GM12872 (cell line): ENCODE measurements at regions not wholly inside any gene's neighbourhood (a gene's known extent, or its start where the extent isn't known, plus 50 kb on each side); places are given as distances from the start of the nearest gene placed in this dataset.

Source experiments
- TF ChIP-seq, protein P1 (sequence below): IDR thresholded peaks from 3 replicates; pipeline ENCODE4 v1.5.1; 2011; ENCODE audit warnings: low read depth, mild to moderate bottlenecking, low read length, moderate library complexity; ENCODE audit not compliant: insufficient read depth

- TF ChIP-seq, protein P1, sequence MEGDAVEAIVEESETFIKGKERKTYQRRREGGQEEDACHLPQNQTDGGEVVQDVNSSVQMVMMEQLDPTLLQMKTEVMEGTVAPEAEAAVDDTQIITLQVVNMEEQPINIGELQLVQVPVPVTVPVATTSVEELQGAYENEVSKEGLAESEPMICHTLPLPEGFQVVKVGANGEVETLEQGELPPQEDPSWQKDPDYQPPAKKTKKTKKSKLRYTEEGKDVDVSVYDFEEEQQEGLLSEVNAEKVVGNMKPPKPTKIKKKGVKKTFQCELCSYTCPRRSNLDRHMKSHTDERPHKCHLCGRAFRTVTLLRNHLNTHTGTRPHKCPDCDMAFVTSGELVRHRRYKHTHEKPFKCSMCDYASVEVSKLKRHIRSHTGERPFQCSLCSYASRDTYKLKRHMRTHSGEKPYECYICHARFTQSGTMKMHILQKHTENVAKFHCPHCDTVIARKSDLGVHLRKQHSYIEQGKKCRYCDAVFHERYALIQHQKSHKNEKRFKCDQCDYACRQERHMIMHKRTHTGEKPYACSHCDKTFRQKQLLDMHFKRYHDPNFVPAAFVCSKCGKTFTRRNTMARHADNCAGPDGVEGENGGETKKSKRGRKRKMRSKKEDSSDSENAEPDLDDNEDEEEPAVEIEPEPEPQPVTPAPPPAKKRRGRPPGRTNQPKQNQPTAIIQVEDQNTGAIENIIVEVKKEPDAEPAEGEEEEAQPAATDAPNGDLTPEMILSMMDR: no peak
Observed at GRCh38 chr14:98910061-98910460, 361.9 kb downstream of the BCL11B start.

GRCh38 chr14:98912655-98913054 lies 359.3 kb downstream of the BCL11B start:
- TF ChIP-seq, protein P1: no peak

- TF ChIP-seq, protein P1: no peak
Observed at GRCh38 chr14:98913967-98914650, 357.9 kb downstream of the BCL11B start.

GRCh38 chr14:98914942-98915341 lies 357.1 kb downstream of the BCL11B start:
- TF ChIP-seq, protein P1: no peak

DNA sequence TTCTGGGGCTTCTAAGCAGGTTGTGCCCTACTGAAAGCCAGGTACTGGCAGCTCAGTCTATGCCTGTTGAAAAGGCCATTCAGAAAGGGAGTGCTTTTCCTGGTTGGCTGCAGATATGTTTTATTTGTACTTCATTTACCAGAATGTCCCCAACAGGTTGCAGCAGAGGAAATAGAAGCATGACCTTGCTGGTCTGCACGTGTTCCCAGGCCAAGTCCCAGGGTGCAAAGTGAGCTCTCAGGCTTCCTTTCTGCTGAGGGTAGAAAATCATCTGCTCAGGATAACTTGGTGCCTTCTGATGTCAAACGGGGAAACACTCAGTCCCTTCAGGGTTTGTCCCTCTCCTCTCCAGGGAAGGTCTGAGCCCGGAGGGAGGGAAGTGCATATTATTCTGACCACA lies 356.4 kb downstream of the BCL11B start:
- TF ChIP-seq, protein P1: no peak

DNA sequence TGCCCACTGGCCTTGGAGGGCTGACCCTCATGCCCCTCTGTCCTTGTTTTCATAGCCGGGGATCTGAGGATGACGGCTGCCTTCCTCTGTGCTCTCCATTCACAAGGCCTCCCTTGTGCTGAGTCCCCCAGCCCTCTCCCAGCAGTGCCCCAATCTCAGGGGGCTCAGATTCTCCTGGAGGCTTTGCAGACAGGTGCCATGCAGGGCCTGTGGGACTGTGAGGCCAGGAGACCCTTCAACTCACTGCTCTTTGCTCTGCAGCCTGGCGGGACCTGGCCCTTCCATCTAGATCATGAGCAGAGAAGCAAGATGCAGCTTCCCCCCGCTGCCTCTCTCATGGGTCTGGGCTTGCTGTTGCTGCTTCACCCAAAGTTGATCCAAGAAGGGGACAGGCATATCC lies 356.0 kb downstream of the BCL11B start:
- TF ChIP-seq, protein P1: no peak

DNA sequence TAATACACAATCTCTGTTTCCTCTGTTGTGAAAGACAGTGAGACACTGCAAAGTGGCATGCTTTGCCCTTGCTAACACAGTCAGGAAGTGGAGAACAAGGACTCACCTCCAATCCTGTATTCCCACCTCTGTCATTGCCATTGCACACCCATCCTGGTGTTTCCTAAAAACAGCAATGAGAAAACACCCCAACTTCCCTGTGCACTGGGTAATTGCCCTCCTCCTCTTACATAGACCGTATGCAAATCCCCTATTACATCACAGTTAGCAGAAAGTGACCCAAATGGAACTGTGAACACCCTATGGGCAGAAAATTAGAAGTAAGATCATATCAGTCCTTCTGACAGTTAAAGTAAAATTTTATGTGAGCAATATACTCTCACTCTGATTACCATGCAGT lies 355.5 kb downstream of the BCL11B start:
- TF ChIP-seq, protein P1: no peak
